Gastrocnemius medialis (tissue), 4 donors: ENCODE measurements at regions not wholly inside any gene's neighbourhood (a gene's known extent, or its start where the extent isn't known, plus 50 kb on each side); places are given as distances from the start of the nearest gene placed in this dataset.

Experiments
- CTCF ChIP-seq, 5 experiments: fragments of 450-650 bp in 3 of 5; fragments of 200-600 bp in 2 of 5; sonication (generic) in 2 of 5; IDR thresholded peaks in 4 of 5; conservative IDR thresholded peaks in 1 of 5; 1 replicate in 4 of 5; 2 replicates in 1 of 5; pipeline ENCODE4 v1.5.1; 2016 to 2019; ENCODE audit warnings: antibody characterized with exemption in 5 of 5, mild to moderate bottlenecking in 3 of 5, moderate library complexity in 3 of 5
- POLR2A ChIP-seq, 2 donors: fragments of 450-650 bp; IDR thresholded peaks; one replicate each; pipeline ENCODE4 v1.6.1; 2017; ENCODE audit warnings: antibody characterized with exemption in 2 of 2, mild to moderate bottlenecking in 2 of 2, moderate library complexity in 2 of 2

GRCh38 chr5:12147513-12147912, 243.3 kb upstream of the CTNND2 start:
- no peak for TF ChIP-seq CTCF (IDR thresholded peaks at IDR 0.05 in 4 of 5, conservative IDR thresholded peaks at IDR 0.05 in 1 of 5)
- no peak for TF ChIP-seq POLR2A (IDR thresholded peaks at IDR 0.05)
